ENCODE measurements at regions not wholly inside any gene's neighbourhood (a gene's known extent, or its start where the extent isn't known, plus 50 kb on each side); places are given as distances from the start of the nearest gene placed in this dataset.

- no peaks in the 10 kb centered on the region for H3K9me2 ChIP-seq (replicated peaks; ENCODE audit: insufficient read depth, low read length)
- TF ChIP-seq EZH2phosphoT487 (IDR thresholded peaks at IDR 0.05; ENCODE audit: low read length) (no peak), CTCF (IDR thresholded peaks at IDR 0.05; ENCODE audit: low read length) (no peak), EZH2 (optimal IDR thresholded peaks at IDR 0.05; ENCODE audit: low read depth, low read length) (no peak)
- H3K79me2 ChIP-seq (ENCODE audit: low read length): no peaks in the 10 kb centered on the region
- no peak overlapping the region for H3K4me2 ChIP-seq (ENCODE audit: low read depth, low read length)
- H3F3A ChIP-seq (ENCODE audit: insufficient read depth, low read length): no peaks in the 10 kb centered on the region
- H3K27ac ChIP-seq (ENCODE audit: low read length): no peak overlapping the region
- H3K9me3 ChIP-seq (replicated peaks; ENCODE audit: insufficient read depth, low read length): no peaks in the 10 kb centered on the region
- H3K36me3 ChIP-seq (replicated peaks; ENCODE audit: insufficient read depth, low read length): no peaks in the 10 kb centered on the region
- H3K9ac ChIP-seq (ENCODE audit: low read length): no peak overlapping the region
- H3K4me1 ChIP-seq (ENCODE audit: low read length): no peaks in the 10 kb centered on the region
- no peak overlapping the region for H3K4me3 ChIP-seq (ENCODE audit: low read length)
- H4K20me1 ChIP-seq (ENCODE audit: insufficient read depth, low read length): no peaks in the 10 kb centered on the region
- DNase-seq: no peak
- no peak overlapping the region for H2AFZ ChIP-seq (ENCODE audit: low read length)
- no peaks in the 10 kb centered on the region for H3K27me3 ChIP-seq (replicated peaks; ENCODE audit: insufficient read depth, low read length)
Measured at GRCh38 chr1:63000508-63000907, 216.6 kb downstream of the ATG4C start.

- TF ChIP-seq CTCF (IDR thresholded peaks at IDR 0.05; ENCODE audit: low read length) (0 out of 2 replicates have a peak, but pooled peaks have one; percentile 16), EZH2phosphoT487 (IDR thresholded peaks at IDR 0.05; ENCODE audit: low read length) (no peak), EZH2 (optimal IDR thresholded peaks at IDR 0.05; ENCODE audit: low read depth, low read length) (no peak)
Measured at GRCh38 chr1:63004868-63005267, 220.9 kb downstream of the ATG4C start.

GRCh38 chr1:63005812-63006211 lies 221.9 kb downstream of the ATG4C start:
- Histone ChIP-seq H3K9me3 (replicated peaks; ENCODE audit: insufficient read depth, low read length) (no peaks in the 10 kb centered on the region), H3K79me2 (ENCODE audit: low read length) (no peaks in the 10 kb centered on the region), H3K4me2 (ENCODE audit: low read depth, low read length) (no peak overlapping the region), H3K27me3 (replicated peaks; ENCODE audit: insufficient read depth, low read length) (no peaks in the 10 kb centered on the region), H2AFZ (ENCODE audit: low read length) (no peak overlapping the region), H3K4me3 (ENCODE audit: low read length) (no peak overlapping the region), H3K9me2 (replicated peaks; ENCODE audit: insufficient read depth, low read length) (no peaks in the 10 kb centered on the region), H3K9ac (ENCODE audit: low read length) (no peak overlapping the region), H3F3A (ENCODE audit: insufficient read depth, low read length) (no peaks in the 10 kb centered on the region), H3K27ac (ENCODE audit: low read length) (no peak overlapping the region), H3K36me3 (replicated peaks; ENCODE audit: insufficient read depth, low read length) (no peaks in the 10 kb centered on the region), H3K4me1 (ENCODE audit: low read length) (no peaks in the 10 kb centered on the region), H4K20me1 (ENCODE audit: insufficient read depth, low read length) (no peaks in the 10 kb centered on the region)
- TF ChIP-seq EZH2 (optimal IDR thresholded peaks at IDR 0.05; ENCODE audit: low read depth, low read length) (no peak), EZH2phosphoT487 (IDR thresholded peaks at IDR 0.05; ENCODE audit: low read length) (no peak), CTCF (IDR thresholded peaks at IDR 0.05; ENCODE audit: low read length) (no peak)
- DNase-seq: no peak

More at GRCh38 chr1:63004868-63005267, 220.9 kb downstream of the ATG4C start:
- Histone ChIP-seq H3K9ac (ENCODE audit: low read length) (no peak overlapping the region), H3K79me2 (ENCODE audit: low read length) (no peaks in the 10 kb centered on the region), H3K4me3 (ENCODE audit: low read length) (no peak overlapping the region), H3K27me3 (replicated peaks; ENCODE audit: insufficient read depth, low read length) (no peaks in the 10 kb centered on the region), H3K4me1 (ENCODE audit: low read length) (no peaks in the 10 kb centered on the region), H2AFZ (ENCODE audit: low read length) (no peak overlapping the region), H3K36me3 (replicated peaks; ENCODE audit: insufficient read depth, low read length) (no peaks in the 10 kb centered on the region), H3K9me2 (replicated peaks; ENCODE audit: insufficient read depth, low read length) (no peaks in the 10 kb centered on the region), H3F3A (ENCODE audit: insufficient read depth, low read length) (no peaks in the 10 kb centered on the region), H3K9me3 (replicated peaks; ENCODE audit: insufficient read depth, low read length) (no peaks in the 10 kb centered on the region), H4K20me1 (ENCODE audit: insufficient read depth, low read length) (no peaks in the 10 kb centered on the region), H3K4me2 (ENCODE audit: low read depth, low read length) (no peak overlapping the region), H3K27ac (ENCODE audit: low read length) (no peak overlapping the region)
- DNase-seq: peak; percentile 11
